Neuron (in vitro differentiated cells): ENCODE measurements at regions not wholly inside any gene's neighbourhood (a gene's known extent, or its start where the extent isn't known, plus 50 kb on each side); places are given as distances from the start of the nearest gene placed in this dataset.
"Not testable (repeated sequence)": the region's sequence is repeated elsewhere in the genome, so short reads cannot be mapped to it uniquely, and the experiment has no call there.

ENCODE experiments used
- H2AFZ ChIP-seq: one replicate; pipeline ENCODE4 v1.6.1; 2013; ENCODE audit warnings: low read depth, mild to moderate bottlenecking, inconsistent platforms, low read length, moderate library complexity
- H3K27me3 ChIP-seq: one replicate; pipeline ENCODE4 v1.6.1; 2013; ENCODE audit warnings: low read length; ENCODE audit not compliant: insufficient read depth
- H3K36me3 ChIP-seq: one replicate; pipeline ENCODE4 v1.6.1; 2013; ENCODE audit warnings: low read length; ENCODE audit not compliant: insufficient read depth
- H3K4me1 ChIP-seq: one replicate; pipeline ENCODE4 v1.6.1; 2013; ENCODE audit warnings: low read length; ENCODE audit not compliant: insufficient read depth
- H3K4me3 ChIP-seq: 2 replicates; pipeline ENCODE4 v1.5.1; 2013; ENCODE audit warnings: mild to moderate bottlenecking, low read length, moderate library complexity
- H3K9me3 ChIP-seq: one replicate; pipeline ENCODE4 v1.6.1; 2013; ENCODE audit warnings: low read length

- H3K36me3 ChIP-seq, result no peaks in the 10 kb centered on the region
- H2AFZ ChIP-seq, result no peak overlapping the region
- H3K27me3 ChIP-seq, result no peaks in the 10 kb centered on the region
- H3K9me3 ChIP-seq, result no peaks in the 10 kb centered on the region
- H3K4me3 ChIP-seq, result no peak overlapping the region
- peaks cover 6% of the 10 kb centered on the region for H3K4me1 ChIP-seq
These were observed 306.8 kb downstream of the KLF12 start for GRCh38 chr13:73827434-73827833.

- no peaks in the 10 kb centered on the region for H3K36me3 ChIP-seq
- H3K9me3 ChIP-seq, result no peaks in the 10 kb centered on the region
- H3K27me3 ChIP-seq, result no peaks in the 10 kb centered on the region
- no peak overlapping the region for H2AFZ ChIP-seq
- H3K4me3 ChIP-seq, result no peak overlapping the region
- no peaks in the 10 kb centered on the region for H3K4me1 ChIP-seq
These were observed 309.1 kb downstream of the KLF12 start for GRCh38 chr13:73825143-73825542.

GRCh38 chr13:73822668-73823592 lies 311.3 kb downstream of the KLF12 start:
- no peaks in the 10 kb centered on the region for H3K9me3 ChIP-seq
- H3K4me3 ChIP-seq, result no peak overlapping the region
- H3K4me1 ChIP-seq, result no peaks in the 10 kb centered on the region
- no peaks in the 10 kb centered on the region for H3K27me3 ChIP-seq
- peaks cover 4% of the 10 kb centered on the region for H3K36me3 ChIP-seq
- no peak overlapping the region for H2AFZ ChIP-seq

- Histone ChIP-seq H3K4me3 (no peak overlapping the region), H3K27me3 (no peaks in the 10 kb centered on the region), H3K9me3 (no peaks in the 10 kb centered on the region), H2AFZ (no peak overlapping the region), H3K36me3 (peaks cover 4% of the 10 kb centered on the region), H3K4me1 (no peaks in the 10 kb centered on the region)
These were observed 313.5 kb downstream of the KLF12 start for GRCh38 chr13:73820688-73821087.

GRCh38 chr13:73820285-73820684 lies 313.9 kb downstream of the KLF12 start:
- Histone ChIP-seq H3K9me3 (no peaks in the 10 kb centered on the region), H3K27me3 (no peaks in the 10 kb centered on the region), H3K4me1 (no peaks in the 10 kb centered on the region), H2AFZ (no peak overlapping the region), H3K36me3 (peaks cover 4% of the 10 kb centered on the region), H3K4me3 (no peak overlapping the region)

GRCh38 chr13:73819711-73820110 lies 314.5 kb downstream of the KLF12 start:
- Histone ChIP-seq H3K4me3 (no peak overlapping the region), H3K36me3 (peaks cover 4% of the 10 kb centered on the region), H3K27me3 (no peaks in the 10 kb centered on the region), H3K4me1 (no peaks in the 10 kb centered on the region), H3K9me3 (no peaks in the 10 kb centered on the region), H2AFZ (no peak overlapping the region)

- no peaks in the 10 kb centered on the region for H3K27me3 ChIP-seq
- H2AFZ ChIP-seq, result no peak overlapping the region
- peaks cover 4% of the 10 kb centered on the region for H3K36me3 ChIP-seq
- no peak overlapping the region for H3K4me3 ChIP-seq
- no peaks in the 10 kb centered on the region for H3K4me1 ChIP-seq
- H3K9me3 ChIP-seq, result no peaks in the 10 kb centered on the region
These were observed 317.5 kb downstream of the KLF12 start for GRCh38 chr13:73816702-73817101.

- Histone ChIP-seq H3K4me3 (no peak overlapping the region), H3K4me1 (no peaks in the 10 kb centered on the region), H2AFZ (no peak overlapping the region), H3K27me3 (no peaks in the 10 kb centered on the region), H3K9me3 (no peaks in the 10 kb centered on the region), H3K36me3 (peaks cover 4% of the 10 kb centered on the region)
These were observed 318.4 kb downstream of the KLF12 start for GRCh38 chr13:73815796-73816195.

- H3K36me3 ChIP-seq, result no peaks in the 10 kb centered on the region
- no peaks in the 10 kb centered on the region for H3K27me3 ChIP-seq
- no peaks in the 10 kb centered on the region for H3K4me1 ChIP-seq
- no peak overlapping the region for H2AFZ ChIP-seq
- H3K9me3 ChIP-seq, result no peaks in the 10 kb centered on the region
- H3K4me3 ChIP-seq, result no peak overlapping the region
These were observed 323.6 kb downstream of the KLF12 start for GRCh38 chr13:73810647-73811046.

- Histone ChIP-seq H2AFZ (no peak overlapping the region), H3K27me3 (no peaks in the 10 kb centered on the region), H3K4me1 (no peaks in the 10 kb centered on the region)
These were observed 324.6 kb downstream of the KLF12 start for GRCh38 chr13:73809561-73809960.

GRCh38 chr13:73808318-73808717 lies 325.9 kb downstream of the KLF12 start:
- H2AFZ ChIP-seq, result no peak overlapping the region
- H3K4me3 ChIP-seq, result no peak overlapping the region

More at GRCh38 chr13:73809561-73809960, 324.6 kb downstream of the KLF12 start:
- Histone ChIP-seq H3K36me3 (no peaks in the 10 kb centered on the region), H3K4me3 (no peak overlapping the region), H3K9me3 (no peaks in the 10 kb centered on the region)

GRCh38 chr13:73805326-73805958 lies 328.8 kb downstream of the KLF12 start:
- H3K4me3 ChIP-seq, H2AFZ ChIP-seq, H3K9me3 ChIP-seq, H3K4me1 ChIP-seq, H3K36me3 ChIP-seq, H3K27me3 ChIP-seq: not testable (repeated sequence)

More at GRCh38 chr13:73808318-73808717, 325.9 kb downstream of the KLF12 start:
- H3K36me3 ChIP-seq, result no peaks in the 10 kb centered on the region
- H3K4me1 ChIP-seq, result no peaks in the 10 kb centered on the region
- H3K9me3 ChIP-seq, result no peaks in the 10 kb centered on the region
- H3K27me3 ChIP-seq, result no peaks in the 10 kb centered on the region

GRCh38 chr13:73803997-73804396 lies 330.2 kb downstream of the KLF12 start:
- Histone ChIP-seq H3K4me1 (no peaks in the 10 kb centered on the region), H2AFZ (no peak overlapping the region), H3K4me3 (no peak overlapping the region), H3K9me3 (no peaks in the 10 kb centered on the region), H3K27me3 (no peaks in the 10 kb centered on the region), H3K36me3 (no peaks in the 10 kb centered on the region)
